ENCODE measurements at regions not wholly inside any gene's neighbourhood (a gene's known extent, or its start where the extent isn't known, plus 50 kb on each side); places are given as distances from the start of the nearest gene placed in this dataset.

DNA sequence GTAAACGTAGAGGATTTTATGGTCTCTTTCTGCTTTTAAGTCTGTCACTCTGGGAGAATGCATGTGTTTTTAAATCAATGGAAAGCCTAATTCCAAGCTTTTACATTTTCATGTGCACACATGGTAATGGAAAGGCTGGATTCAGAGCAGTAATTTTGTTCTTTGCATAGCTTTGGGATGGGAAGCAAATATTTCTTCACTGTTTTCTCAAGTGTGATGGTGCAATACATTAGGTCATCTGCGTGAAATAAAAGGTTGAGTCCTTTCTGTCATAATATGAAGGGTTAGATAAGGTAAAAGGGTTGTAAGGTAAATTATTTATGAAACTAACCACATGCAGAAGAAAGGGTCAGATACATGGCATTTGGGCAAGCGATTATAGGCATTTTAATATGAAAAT, 88.2 kb upstream of the NR3C1 start:
- TF ChIP-seq CTCF (IDR thresholded peaks at IDR 0.05; ENCODE audit: insufficient read depth, low read length), result no peak
- TF ChIP-seq GABPA (IDR thresholded peaks at IDR 0.05; ENCODE audit: low read depth), result no peak
- TF ChIP-seq POLR2AphosphoS5 (IDR thresholded peaks at IDR 0.05; ENCODE audit: low read depth), result no peak
- no peak for TF ChIP-seq SPI1 (IDR thresholded peaks at IDR 0.05; ENCODE audit: borderline replicate concordance, low read depth)

Data from HL-60 (cell line).